Stimulated activated CD4-positive, alpha-beta T cell treated with anti-CD3 and anti-CD28 coated beads, Interleukin-1b, Interleukin-23, amount 100 ng/mL, for 48 hours (primary cell): ENCODE measurements at regions not wholly inside any gene's neighbourhood (a gene's known extent, or its start where the extent isn't known, plus 50 kb on each side); places are given as distances from the start of the nearest gene placed in this dataset.
"Not testable (repeated sequence)": the region's sequence is repeated elsewhere in the genome, so short reads cannot be mapped to it uniquely, and the experiment has no call there.

ENCODE experiments used
- DNase-seq: peaks from one replicate; pipeline ENCODE4 v3.0.0-alpha.2; 2020

DNA sequence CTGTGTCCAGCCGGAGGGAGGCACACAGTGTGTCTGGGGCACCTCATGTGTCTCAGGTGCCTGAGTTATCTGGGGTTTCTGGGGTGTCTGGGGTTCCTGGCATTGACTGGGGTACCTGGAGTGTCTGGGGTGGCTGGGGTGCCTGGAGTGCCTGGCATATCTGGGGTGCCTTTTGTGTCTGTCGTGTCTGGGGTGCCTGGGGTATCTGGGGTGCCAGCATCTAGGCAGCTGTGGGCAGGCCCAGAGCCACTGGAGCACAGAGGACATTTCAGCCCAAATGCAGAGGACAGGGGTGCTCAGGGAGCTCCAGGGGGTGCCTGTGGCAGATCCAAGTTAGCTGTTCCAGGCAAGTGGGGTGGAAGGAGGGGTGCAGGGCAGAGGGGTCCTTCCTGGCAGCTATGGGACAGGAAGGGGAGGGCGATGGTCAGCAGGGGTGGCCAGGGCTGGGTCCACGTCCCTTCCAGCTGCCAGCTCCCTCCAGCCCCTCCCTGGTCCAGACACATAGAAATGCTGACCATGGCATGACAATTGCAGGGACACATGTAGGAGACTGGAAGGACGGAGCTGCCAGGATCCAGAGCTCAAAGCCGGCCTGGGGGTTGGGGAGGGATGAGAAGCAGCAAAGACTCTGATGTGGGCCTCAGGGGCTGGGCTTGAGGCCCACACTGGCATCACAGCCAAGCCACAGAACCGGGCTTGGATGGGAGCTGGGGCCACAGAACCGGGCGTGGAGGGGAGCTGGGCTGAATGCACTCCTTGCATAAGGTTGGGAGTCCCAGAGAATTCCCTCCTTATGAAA lies 133.0 kb downstream of the BRD1 start:
- DNase-seq = no peak

DNA sequence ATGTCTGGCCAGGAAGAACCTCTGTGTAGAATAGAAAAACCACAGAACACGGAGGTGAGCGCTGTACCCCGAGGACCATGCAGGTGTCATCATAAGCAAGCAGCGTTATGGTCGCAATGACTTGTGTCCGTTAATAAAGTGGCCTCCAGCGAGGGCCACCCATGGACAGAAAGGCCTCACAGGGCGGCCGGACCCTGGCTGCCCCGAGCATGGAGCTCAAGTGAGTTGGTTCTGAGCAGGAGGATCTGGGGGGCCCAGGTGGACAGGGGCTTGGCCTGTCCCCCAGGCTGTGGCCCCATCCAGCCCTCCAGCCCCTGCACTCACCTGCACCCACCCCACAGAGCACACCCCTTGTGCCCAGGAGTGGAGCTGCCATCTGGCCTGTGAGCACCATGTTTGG lies 133.8 kb downstream of the BRD1 start:
- DNase-seq = no peak

DNA sequence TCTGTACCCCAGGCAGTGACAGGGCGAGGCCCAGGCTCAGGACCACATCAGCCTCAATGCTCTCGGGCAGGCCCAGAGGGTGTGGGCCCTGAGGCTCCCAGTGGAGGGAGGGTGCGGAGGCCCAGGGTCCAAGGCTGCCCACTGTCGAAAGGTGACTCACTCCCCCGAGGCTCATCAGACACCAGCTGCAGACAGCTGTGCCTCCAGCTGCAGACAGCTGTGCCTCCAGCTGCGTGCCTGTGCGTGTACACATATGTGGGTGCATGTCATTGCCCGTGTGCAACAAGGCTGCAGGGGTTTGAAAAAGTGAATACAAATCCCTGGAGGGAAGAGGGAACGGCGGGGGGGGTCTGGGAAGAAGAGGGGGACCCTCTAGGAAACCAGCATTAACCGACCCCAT lies 134.3 kb downstream of the BRD1 start:
- DNase-seq = no peak

DNA sequence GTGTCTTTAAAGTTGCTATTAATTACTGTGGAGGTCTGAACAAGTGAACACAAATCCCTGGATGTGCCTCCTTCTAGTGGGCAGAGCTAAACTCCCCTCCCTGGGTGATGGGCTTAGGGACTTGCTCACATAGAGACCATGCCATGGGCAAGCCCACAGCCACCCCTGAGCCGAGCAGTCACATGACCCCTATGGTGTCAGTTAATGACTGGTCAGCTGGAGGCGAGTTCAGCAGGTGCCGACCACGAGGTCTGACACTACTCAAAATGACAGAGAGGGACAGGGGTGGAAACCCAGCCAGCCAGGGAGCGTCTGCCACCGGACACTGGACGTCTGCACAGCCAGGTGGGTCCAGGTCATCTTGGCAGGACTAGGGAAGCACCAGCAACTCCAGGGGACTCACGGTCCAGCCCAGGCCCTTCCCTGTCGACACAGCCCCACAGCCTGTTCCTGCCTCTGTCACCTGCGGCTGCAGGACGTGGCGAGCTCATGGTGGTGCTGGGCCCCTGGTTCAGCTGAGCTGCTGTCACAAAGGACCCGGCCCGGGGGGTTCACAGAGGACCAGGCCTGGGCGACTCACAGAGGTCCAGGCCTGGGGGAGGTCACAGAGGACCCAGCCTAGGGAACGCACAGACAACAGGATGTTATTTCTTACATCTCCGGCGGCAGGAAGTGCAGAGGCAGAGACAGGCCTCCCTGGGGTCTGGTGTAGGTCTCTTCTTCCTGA lies 135.0 kb downstream of the BRD1 start:
- no peak for DNase-seq

DNA sequence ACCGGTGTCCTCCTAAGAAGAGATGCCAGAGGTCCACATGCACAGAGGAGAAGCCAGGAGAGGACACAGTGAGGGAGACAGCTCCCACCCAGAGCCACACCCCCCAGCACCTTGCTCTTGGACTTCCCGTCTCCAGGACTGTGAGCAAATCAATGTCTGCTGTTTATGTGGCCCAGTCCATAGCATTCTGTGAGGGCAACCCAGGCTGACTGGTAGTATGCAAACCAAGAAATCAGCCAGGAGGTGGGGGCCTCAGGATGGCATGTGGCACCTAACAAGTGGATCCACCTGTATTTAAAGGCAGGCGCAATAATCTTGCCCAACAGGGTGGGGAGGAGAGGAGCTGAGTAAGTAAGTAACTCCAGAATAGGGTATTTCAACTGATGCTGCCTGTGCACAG lies 136.4 kb downstream of the BRD1 start:
- no peak for DNase-seq

DNA sequence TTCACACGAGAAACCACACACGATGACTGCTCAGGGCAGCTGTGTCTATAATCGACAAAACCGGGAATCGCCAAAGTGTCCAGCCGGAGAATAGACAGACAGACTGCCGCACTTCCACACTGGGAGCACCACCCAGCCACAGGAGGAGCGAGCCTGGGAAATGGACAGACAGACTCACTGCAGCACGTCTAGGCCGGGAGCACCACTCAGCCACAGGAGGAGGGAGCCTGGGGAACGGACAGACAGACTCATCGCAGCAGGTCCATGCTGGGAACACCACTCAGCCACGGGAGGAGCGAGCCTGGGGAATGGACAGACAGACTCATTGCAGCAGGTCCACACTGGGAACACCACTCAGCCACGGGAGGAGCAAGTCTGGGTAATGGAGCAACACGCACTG lies 137.2 kb downstream of the BRD1 start:
- no peak for DNase-seq

DNA sequence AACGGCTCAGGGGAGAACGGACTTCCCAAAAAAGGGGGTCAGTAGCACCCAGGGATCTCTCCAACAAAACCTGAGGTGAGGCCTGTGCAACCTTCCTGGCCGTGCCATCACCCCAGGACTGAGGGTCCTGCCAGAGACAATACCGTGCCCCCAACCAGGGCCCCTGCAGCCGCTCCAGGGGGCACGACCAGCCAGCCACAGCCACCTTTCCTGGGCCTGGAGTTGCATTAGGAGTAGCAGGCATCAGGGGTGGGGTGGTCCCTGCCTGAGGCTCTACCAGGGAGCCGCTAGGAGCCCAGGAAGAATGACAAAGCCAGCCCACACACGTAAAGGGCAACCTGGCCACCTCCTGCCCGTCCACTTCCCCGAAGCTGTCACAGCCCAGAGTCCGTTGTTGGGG lies 137.8 kb downstream of the BRD1 start:
- no peak for DNase-seq

DNA sequence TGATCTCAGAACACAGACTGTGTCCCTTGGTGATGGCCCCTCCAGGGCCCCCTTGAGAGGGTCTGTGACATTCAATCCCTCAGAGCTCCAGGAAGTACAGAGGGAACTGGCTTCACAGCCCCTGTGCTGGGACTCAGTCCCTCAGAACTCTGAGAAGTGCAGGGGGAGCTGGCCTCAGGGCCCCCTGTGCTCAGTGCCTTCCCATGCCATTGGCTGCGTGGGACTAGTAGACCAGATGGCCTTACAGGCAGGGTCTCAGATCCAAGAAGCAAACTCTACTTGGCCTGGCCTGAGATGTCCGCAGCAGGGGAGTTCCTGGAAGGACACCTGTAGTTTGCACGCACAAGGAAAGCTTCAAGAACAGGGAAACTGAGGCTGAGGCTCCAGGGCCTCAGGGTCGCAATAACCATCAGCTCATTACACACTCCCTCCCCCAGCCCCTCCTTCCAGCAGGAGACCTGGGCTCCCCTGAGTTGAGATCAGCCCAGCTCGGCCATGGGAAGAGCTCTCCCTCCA lies 138.4 kb downstream of the BRD1 start:
- no peak for DNase-seq

DNA sequence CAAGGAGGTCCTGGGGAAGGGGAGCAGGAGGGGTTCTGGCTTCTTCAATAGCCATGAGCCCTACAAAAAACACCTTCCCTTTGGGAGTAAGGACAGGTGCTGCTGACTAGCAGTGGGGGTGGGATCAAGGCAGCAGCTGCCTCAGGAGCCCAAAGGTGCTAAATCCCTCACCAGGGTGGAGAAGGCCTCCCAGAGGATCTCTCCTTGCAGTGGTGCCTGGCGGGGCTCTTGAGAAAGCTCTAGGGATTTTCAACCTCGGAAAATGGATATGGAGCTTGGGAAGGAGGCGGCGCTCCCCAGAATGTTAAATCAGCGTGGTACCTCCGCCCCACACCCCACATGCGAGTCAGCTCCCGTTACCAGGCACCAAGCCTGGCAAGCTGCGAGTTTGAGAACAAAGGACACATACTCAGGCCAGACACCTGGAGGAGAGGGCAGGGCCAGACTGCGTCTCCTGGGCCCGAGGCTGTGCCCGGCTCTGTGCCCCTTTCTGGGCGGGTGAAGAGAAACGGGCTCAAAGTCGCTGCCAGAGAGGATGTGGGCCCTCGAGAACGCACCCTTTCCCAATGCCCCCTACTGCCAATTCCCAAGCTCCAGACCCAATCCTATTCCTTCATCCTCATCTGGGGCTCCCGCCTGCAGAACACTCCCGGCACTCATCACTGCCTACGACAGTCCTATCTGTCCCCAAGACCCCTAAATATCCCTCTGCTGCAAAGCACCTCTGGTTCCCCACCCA lies 139.0 kb downstream of the BRD1 start:
- DNase-seq = no peak

DNA sequence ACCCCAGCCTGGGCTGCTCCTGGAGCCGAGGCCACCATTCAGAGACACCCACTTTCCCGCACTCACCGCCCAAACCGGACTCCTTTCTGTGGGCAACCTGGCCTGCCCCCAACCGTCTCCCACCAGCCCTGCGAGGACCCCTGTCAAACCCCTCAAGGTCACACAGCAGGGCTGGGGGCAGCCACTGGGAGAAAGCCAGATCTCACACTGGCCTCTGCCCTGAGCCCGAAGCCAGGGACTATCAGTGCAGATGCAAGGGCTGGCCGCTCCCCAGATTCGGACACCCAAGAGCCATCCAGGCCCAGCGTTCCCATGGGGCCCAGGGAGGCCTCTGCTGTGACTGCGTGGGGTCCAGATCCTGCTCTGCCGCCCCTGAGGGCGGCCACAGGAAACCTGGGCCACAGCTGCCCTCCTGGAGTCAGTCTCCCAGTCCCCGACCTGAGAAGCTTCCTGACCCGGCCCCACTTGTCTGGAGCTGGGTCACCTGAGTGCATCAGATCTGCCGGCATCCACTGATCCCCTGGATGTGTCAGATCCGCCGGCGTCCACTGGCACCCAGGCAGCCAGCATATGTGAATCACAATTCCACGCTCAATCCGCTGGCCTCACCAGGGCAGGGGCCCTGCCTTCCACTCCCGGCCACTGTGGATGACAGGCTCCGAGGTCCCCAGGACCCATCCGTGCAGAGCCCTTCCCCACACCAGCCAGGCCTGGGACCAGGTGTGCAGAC lies 139.7 kb downstream of the BRD1 start:
- no peak for DNase-seq

DNA sequence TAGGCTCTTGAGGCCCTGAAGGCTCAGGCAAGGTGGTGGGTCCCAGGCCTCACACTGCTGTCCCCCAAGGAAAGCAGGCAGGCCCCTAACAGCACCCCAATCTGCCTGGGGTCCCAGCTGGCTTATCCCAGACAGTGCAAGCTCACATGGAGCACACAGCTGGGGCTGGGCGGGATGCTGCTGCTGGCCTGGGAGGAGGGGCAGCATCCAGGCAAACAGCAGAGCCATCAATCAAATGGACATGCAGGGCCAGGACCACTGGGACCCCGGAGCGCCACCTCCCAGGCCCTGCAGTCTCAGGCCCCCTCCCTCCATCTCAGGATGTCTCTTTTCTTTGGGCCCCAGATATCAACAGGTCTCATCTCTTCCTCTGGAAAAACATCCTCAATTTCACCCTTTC lies 140.3 kb downstream of the BRD1 start:
- DNase-seq = no peak

DNA sequence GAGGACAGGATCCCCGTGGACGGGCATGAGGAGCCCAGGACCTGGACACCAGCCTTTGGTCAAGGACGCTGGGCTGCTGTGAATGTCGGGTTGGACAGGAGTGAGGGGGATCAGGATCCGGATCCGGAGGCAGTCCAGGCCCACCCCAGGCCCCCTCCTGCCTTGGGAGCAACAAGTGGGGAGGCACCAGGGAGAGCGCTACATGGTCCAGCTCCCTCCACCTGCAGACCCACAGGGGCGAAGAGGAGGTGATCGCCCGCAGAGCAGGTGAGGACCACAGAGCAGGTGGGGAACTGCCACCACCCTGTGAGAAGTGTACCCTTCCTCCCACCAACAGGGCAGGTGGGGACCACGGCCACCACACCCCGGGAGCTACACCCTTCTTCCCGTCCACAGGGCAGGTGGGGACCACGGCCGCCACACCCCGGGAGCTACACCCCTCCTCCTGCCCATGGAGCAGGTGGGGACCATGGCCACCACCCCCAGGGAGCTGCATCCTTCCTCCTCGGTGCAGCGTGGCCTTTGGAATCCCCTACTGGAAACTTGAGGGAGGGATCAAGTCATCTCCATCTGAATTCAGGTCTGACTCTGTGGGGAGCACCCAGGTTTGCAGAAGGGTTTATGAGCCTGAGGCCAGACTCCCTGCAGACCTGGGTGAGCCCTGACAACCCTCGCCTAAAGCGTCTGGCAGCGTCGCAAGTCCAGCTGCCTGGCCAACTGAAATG lies 141.0 kb downstream of the BRD1 start:
- DNase-seq = no peak

DNA sequence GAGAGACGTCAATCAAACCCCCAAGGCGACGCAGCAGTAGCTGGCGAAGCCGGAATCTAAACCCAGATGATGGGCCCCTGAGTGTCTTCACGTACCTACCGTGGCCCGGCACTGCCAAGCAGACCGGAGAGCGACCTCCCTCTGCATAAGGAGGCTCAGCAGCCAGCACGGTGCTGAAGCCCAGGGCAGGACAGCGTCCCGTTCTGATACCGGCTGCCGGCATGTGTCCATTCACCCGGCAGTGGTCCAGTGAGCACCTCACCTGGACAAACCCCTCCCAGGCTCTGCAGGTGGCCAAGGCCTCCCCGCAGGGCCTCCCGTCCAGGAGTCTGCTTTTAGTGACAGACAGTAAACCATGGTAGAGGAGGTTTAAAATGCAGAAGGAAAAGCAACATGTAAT lies 142.0 kb downstream of the BRD1 start:
- DNase-seq = no peak

DNA sequence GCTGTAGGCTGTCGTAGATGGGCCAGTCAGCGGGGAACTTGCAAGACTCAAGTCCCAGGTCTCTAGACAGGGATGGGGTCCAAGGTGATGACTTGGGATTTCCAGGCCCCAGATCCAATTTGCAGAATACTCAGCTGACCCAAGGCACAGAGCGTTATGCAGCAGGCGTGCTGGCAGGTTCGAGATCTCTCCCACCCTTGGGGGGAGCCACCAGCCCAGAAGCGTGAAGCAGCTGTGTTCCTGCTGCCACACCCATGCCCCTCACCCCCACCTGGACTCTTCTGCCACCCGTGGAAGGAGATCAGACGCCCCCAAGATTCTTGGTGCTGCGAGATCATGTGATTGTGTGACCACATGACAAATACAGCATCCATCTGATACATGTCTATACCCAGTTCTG lies 142.6 kb downstream of the BRD1 start:
- no peak for DNase-seq

DNA sequence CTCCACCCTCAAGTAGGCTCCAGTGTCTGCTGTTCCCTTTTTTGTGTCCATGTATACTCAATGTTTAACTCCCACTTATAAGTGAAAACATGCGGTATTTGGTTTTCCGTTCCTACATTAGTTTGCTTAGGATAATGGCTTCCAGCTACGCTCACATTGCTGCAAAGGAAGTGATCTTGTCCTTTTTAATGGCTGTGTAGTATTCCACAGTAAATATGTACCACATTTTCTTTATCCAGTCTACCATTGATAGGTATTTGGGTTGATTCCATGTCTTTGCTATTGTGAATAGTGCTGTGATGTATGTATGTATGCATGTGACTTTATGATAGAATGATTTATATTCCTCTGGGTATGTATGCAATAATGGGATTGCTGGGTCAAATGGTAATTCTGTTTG lies 144.6 kb downstream of the BRD1 start:
- no peak for DNase-seq

DNA sequence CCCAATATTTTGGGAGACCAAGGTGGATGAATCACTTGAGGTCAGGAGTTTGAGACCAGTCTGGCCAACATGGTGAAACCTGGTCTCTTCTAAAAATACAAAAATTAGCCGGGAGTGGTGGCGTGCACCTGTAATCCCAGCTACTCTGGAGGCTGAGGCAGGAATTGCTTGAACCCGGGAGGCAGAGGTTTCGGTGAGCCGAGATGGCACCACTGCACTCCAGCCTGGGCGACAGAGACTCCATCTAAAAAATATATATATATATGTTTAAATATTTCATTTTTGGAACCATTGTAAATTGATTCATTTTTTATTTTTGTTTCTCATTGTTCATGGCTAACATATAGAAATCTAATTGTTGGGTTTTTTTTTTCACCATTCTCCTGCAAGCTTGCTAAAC lies 146.9 kb downstream of the BRD1 start:
- DNase-seq = not testable (repeated sequence)

DNA sequence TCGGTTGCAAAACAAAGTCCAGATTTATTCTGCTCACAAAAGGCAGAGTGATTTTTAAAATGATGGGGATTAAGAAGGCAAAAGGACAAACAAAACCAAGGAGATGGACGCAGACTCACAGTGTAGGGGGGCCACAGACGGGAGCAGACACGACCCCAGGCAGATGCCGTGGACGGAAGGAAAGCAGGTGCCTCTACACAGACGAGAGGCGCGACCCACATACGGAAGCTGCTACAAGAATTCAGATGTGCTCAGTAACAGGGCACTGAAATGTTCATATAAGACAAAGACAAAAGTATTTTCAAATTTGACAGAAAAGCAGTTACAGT lies 148.9 kb downstream of the BRD1 start:
- DNase-seq = no peak

DNA sequence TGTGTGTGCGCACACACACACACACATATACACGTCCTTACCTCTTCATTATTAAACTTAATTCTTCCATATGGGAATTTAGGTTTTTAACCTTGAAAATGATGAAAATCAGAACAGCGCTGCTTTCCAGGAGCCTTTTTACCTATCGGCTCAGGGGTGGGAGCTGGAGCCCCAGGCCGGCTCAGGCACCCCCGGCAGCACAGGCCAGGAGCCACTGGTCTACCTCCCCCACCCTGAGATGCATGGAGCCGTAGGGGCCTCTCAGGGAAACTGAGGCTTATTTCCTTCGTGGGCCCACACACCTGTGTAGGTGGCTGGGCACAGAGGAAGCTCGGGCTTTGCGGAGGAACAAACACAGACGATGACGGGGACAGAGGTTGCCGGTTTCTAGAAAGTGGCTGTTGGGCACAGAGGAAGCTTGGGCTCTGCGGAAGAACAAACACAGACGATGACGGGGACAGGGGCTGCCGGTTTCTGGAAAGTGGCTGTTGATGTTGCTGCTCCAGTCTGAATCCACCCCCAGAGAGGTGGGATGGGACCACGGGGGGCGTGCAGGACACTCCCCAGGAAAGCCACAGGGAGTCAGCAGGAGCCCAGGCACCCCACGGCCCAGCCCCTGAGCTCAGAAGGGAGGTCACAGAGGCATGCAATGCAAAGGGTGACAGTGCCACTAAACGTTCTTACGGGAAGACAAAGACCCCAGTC lies 149.4 kb downstream of the BRD1 start:
- DNase-seq = no peak

DNA sequence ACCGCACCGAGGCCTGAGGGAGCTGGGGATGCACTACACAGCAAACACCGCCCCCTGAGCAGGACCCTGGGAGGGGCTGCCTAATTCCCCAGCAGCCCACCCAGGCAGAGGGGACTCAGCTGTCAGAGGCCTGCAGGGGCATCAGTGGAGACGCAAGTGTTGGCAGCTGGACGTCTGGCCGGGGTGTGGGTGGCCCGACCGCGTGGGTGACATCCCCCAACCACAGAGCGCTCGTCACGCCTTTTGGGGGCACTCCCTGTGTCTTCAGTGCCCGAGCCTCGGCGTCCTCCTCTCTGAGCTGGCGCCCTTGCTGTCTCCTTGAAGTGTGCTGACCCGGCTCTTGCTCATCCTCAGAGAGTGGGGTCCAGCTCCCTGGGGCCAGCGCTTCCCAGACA lies 150.2 kb downstream of the BRD1 start:
- DNase-seq = no peak

DNA sequence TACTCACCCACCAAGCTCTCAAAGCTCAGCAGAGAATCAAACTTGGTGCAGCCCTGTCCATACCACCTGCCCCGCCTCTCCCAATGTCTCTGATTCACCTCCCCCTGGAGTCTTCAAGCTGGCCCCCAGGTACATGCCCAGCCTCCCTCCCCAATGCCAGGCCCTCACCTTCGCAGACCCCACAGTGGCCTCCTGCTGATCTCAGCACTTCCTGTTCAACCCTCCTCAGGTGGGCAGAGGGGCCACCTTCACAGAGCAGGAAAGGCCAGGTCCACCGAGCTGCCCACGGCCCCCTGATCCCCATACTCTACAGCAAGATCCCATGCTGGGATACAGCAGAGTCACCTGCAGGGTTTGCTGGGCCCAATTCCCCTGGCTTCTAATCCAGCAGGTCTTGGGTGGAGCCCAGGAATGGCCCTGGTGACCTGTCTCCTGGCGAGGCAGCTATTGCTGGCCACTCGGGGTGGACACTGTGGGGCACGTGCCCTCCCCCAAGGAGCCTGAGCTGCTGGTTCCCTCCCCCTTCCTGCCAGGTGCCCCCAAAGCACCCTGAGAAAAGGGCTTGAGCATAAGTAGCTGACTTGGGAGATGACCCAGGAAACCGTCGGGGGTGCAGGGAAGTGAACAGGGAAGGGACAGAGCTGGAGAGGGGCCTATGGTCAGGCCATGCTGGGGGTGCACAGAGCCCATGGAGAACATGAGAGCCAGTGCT lies 150.7 kb downstream of the BRD1 start:
- DNase-seq = no peak

DNA sequence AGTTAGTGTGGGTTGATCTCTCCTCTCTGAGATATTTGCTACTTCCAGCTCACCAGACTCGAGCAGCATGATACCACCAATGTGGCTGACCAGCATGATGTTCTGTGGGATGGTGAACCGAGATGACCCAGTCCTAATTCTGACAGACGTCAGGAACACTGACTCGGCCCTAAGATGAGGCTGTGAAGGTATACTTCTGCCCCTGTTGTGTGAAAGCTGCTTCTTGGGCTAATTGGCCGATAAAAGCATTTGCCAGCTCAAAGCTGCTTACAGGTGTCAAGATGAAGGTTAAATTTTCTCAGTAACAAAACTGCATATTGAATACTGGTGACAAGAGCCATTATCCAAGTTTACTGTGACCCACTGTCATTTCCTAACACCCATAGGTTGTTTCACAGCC lies 151.4 kb downstream of the BRD1 start:
- DNase-seq = no peak
